ENCODE measurements at regions not wholly inside any gene's neighbourhood (a gene's known extent, or its start where the extent isn't known, plus 50 kb on each side); places are given as distances from the start of the nearest gene placed in this dataset.
A peak's percentile ranks its signal among the peaks of the same experiment; 100 is the strongest.

GRCh38 chr2:235300368-235301201 lies 193.3 kb upstream of the AGAP1 start:
- H3K27ac ChIP-seq = no peak overlapping the region
- in situ Hi-C loops (cut with HindIII; ENCODE audit: low pct_ligation_motif_present, low sequenced_read_pairs) = no loop called here
- no peak overlapping the region for H3K4me3 ChIP-seq (ENCODE audit: low read depth, low read length)
- DNase-seq = peak; percentile 53
- no peaks in the 10 kb centered on the region for H3K36me3 ChIP-seq (replicated peaks)
- H3K27me3 ChIP-seq (replicated peaks) = no peaks in the 10 kb centered on the region
- no peak for TF ChIP-seq CTCF (IDR thresholded peaks at IDR 0.05; ENCODE audit: low read depth, low read length, missing control alignments)

- no peak overlapping the region for H3K4me3 ChIP-seq (ENCODE audit: low read depth, low read length)
- H3K27ac ChIP-seq = no peak overlapping the region
- no peaks in the 10 kb centered on the region for H3K27me3 ChIP-seq (replicated peaks)
- TF ChIP-seq CTCF (IDR thresholded peaks at IDR 0.05; ENCODE audit: low read depth, low read length, missing control alignments) = no peak
- no peaks in the 10 kb centered on the region for H3K36me3 ChIP-seq (replicated peaks)
- in situ Hi-C loops (cut with HindIII; ENCODE audit: low pct_ligation_motif_present, low sequenced_read_pairs) = no loop called here
- DNase-seq = no peak
These were observed 192.4 kb upstream of the AGAP1 start for GRCh38 chr2:235301202-235302076.

- DNase-seq = no peak
- Histone ChIP-seq H3K4me3 (ENCODE audit: low read depth, low read length) (no peak overlapping the region), H3K36me3 (replicated peaks) (no peaks in the 10 kb centered on the region), H3K27me3 (replicated peaks) (no peaks in the 10 kb centered on the region), H3K27ac (no peak overlapping the region)
- in situ Hi-C loops (cut with HindIII; ENCODE audit: low pct_ligation_motif_present, low sequenced_read_pairs) = no loop called here
- no peak for TF ChIP-seq CTCF (IDR thresholded peaks at IDR 0.05; ENCODE audit: low read depth, low read length, missing control alignments)
These were observed 191.6 kb upstream of the AGAP1 start for GRCh38 chr2:235302263-235302662.

- no peak for DNase-seq
- Histone ChIP-seq H3K4me3 (ENCODE audit: low read depth, low read length) (no peak overlapping the region), H3K27ac (no peak overlapping the region), H3K27me3 (replicated peaks) (no peaks in the 10 kb centered on the region), H3K36me3 (replicated peaks) (no peaks in the 10 kb centered on the region)
- in situ Hi-C loops (cut with HindIII; ENCODE audit: low pct_ligation_motif_present, low sequenced_read_pairs) = no loop called here
- TF ChIP-seq CTCF (IDR thresholded peaks at IDR 0.05; ENCODE audit: low read depth, low read length, missing control alignments) = peak; percentile 30
These were observed 190.1 kb upstream of the AGAP1 start for GRCh38 chr2:235303499-235304291.

- no peak overlapping the region for H3K4me3 ChIP-seq (ENCODE audit: low read depth, low read length)
- no peak overlapping the region for H3K27ac ChIP-seq
- no peak for DNase-seq
- H3K27me3 ChIP-seq (replicated peaks) = no peaks in the 10 kb centered on the region
- in situ Hi-C loops (cut with HindIII; ENCODE audit: low pct_ligation_motif_present, low sequenced_read_pairs) = no loop called here
- no peaks in the 10 kb centered on the region for H3K36me3 ChIP-seq (replicated peaks)
- TF ChIP-seq CTCF (IDR thresholded peaks at IDR 0.05; ENCODE audit: low read depth, low read length, missing control alignments) = no peak
These were observed 188.2 kb upstream of the AGAP1 start for GRCh38 chr2:235305678-235306077.

Measured in brain microvascular endothelial cell (primary cell).